ENCODE measurements at regions not wholly inside any gene's neighbourhood (a gene's known extent, or its start where the extent isn't known, plus 50 kb on each side); places are given as distances from the start of the nearest gene placed in this dataset.

DNA sequence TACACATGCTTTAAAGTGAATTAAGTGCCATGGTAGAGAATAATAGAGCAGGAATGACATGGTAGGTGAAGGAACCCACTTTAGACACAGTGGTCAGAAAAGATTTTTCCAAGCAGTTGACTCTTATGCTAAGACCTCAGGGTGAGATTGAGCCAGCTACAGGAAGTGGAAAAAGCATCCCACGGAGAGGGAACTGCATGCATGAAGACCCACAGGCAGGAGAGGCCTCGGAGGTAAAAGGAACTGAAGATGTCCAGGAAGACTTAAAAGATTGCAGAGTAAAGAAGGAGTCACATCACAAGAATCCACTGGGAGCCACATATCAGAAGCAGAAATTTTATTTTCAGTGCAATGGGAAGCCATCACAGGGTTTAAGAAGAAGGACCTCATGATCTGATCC is 499.2 kb upstream of the FAM98A start:
- Histone ChIP-seq H2BK15ac (ENCODE audit: low read length) (no peak overlapping the region), H3K23ac (ENCODE audit: insufficient read length) (no peak overlapping the region), H3K23me2 (ENCODE audit: low read depth, low read length) (no peaks in the 10 kb centered on the region; the same call in 1 of the 2 replicates), H4K8ac (ENCODE audit: extremely low read depth, insufficient read depth, low read length) (no peak overlapping the region), H3K56ac (replicated peaks; ENCODE audit: insufficient read length, low read depth, low read length) (no peak overlapping the region), H2AK5ac (ENCODE audit: low read depth, low read length) (no peak overlapping the region), H3K79me1 (ENCODE audit: low read depth, low read length) (no peaks in the 10 kb centered on the region), H3K14ac (ENCODE audit: insufficient read length) (no peak overlapping the region), H2BK120ac (replicated peaks; ENCODE audit: low read depth, low read length) (no peak overlapping the region), H3K27ac (ENCODE audit: low read depth, low read length) (no peak overlapping the region), H2BK5ac (ENCODE audit: low read depth, low read length) (no peak overlapping the region), H4K5ac (ENCODE audit: insufficient read length, low read depth, low read length) (no peak overlapping the region), H3K27me3 (replicated peaks in 1 of 4; ENCODE audit: control insufficient read depth in 3 of 4, extremely low read depth in 1 of 4, insufficient read depth in 3 of 4, low read length in 3 of 4) (no peaks in the 10 kb centered on the region), H4K91ac (replicated peaks; ENCODE audit: insufficient read length, low read length) (no peak overlapping the region), H3K9me3 (ENCODE audit: insufficient read depth in 2 of 2, low read depth in 1 of 2, low read length in 1 of 2) (no peaks in the 10 kb centered on the region), H3K4me3 (ENCODE audit: extremely low read depth in 1 of 4, insufficient read depth in 2 of 4, low read depth in 3 of 4, low read length in 4 of 4) (no peak overlapping the region), H2AFZ (ENCODE audit: low read length) (no peak overlapping the region), H2BK12ac (ENCODE audit: low read depth, low read length) (no peak overlapping the region), H3K4ac (replicated peaks; ENCODE audit: insufficient read length, low read depth, low read length) (no peak overlapping the region), H3K4me1 (replicated peaks in 1 of 4; ENCODE audit: control insufficient read depth in 3 of 4, insufficient read depth in 4 of 4, low read length in 3 of 4) (no peaks in the 10 kb centered on the region), H3K18ac (ENCODE audit: extremely low read depth, low read length) (no peak overlapping the region), H3K36me3 (ENCODE audit: control insufficient read depth in 2 of 4, insufficient read depth in 4 of 4, low read length in 3 of 4) (no peaks in the 10 kb centered on the region), H3K79me2 (ENCODE audit: control insufficient read depth in 1 of 2, insufficient read depth in 2 of 2, low read length in 2 of 2) (no peaks in the 10 kb centered on the region), H2BK20ac (ENCODE audit: low read length) (no peak overlapping the region), H4K20me1 (replicated peaks in 1 of 2; ENCODE audit: control insufficient read depth in 1 of 2, insufficient read depth in 2 of 2, low read length in 2 of 2) (no peaks in the 10 kb centered on the region), H3K9ac (replicated peaks in 1 of 4; ENCODE audit: extremely low read depth in 1 of 4, low read depth in 3 of 4, low read length in 3 of 4) (no peak overlapping the region), H3K4me2 (ENCODE audit: insufficient read depth in 1 of 2, low read depth in 2 of 2, low read length in 2 of 2) (no peak overlapping the region)
- DNase-seq (ENCODE audit: low read depth in 1 of 2, low spot score in 2 of 2) (no peak), FAIRE-seq (no peak)
- 90% methylated on average over 2 of the region's 2 CpGs; no CpG with 5 or more reads in 1 of the 2 experiments for WGBS, 2 experiments (ENCODE audit: extremely low coverage in 1 of 2, insufficient coverage in 1 of 2, insufficient read length in 1 of 2, insufficient replicate concordance in 2 of 2, low coverage in 1 of 2, low lambda C conversion rate in 2 of 2, missing lambda C conversion rate in 1 of 2)
- ChIA-PET CTCF (ENCODE audit: partially characterized antibody) (interaction anchor here (0.9 to 1.7 kb wide), 4 partner anchors 13 to 639 kb away, joined by 3 to 8 read pairs (median 3); no protein-coding TSS in a partner anchor), POLR2A (ENCODE audit: partially characterized antibody) (no interaction called here)
- TF ChIP-seq ASH2L (IDR thresholded peaks at IDR 0.05; ENCODE audit: low read length) = no peak
- no peak for TF ChIP-seq EP300 (IDR thresholded peaks at IDR 0.05; ENCODE audit: borderline replicate concordance in 1 of 2, low read depth in 2 of 2, low read length in 2 of 2)
- no peak for TF ChIP-seq KDM1A (IDR thresholded peaks at IDR 0.05; ENCODE audit: borderline replicate concordance, low read length)
- TF ChIP-seq RNF2 (IDR thresholded peaks at IDR 0.05; ENCODE audit: borderline replicate concordance, low read depth, low read length, missing control alignments, poor library complexity, severe bottlenecking) = no peak
- TF ChIP-seq, protein P1, sequence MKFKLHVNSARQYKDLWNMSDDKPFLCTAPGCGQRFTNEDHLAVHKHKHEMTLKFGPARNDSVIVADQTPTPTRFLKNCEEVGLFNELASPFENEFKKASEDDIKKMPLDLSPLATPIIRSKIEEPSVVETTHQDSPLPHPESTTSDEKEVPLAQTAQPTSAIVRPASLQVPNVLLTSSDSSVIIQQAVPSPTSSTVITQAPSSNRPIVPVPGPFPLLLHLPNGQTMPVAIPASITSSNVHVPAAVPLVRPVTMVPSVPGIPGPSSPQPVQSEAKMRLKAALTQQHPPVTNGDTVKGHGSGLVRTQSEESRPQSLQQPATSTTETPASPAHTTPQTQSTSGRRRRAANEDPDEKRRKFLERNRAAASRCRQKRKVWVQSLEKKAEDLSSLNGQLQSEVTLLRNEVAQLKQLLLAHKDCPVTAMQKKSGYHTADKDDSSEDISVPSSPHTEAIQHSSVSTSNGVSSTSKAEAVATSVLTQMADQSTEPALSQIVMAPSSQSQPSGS (IDR thresholded peaks at IDR 0.05; ENCODE audit: low read length) = no peak

All from H1 (cell line).